Liver (tissue), 3 donors: ENCODE measurements at regions not wholly inside any gene's neighbourhood (a gene's known extent, or its start where the extent isn't known, plus 50 kb on each side); places are given as distances from the start of the nearest gene placed in this dataset.

Experiments
- CTCF ChIP-seq: fragments of 150-350 bp; IDR thresholded peaks from 2 replicates; pipeline ENCODE4 v1.5.1; 2017; ENCODE audit warnings: improper control_type of control experiment, low read depth, low read length; ENCODE audit not compliant: missing input control
- HNF4A ChIP-seq, 2 donors: conservative IDR thresholded peaks; 2 replicates each; pipeline ENCODE4 v1.6.1; 2016; ENCODE audit warnings: antibody characterized with exemption in 2 of 2, mild to moderate bottlenecking in 2 of 2
- RAD21 ChIP-seq, 2 donors: IDR thresholded peaks; 2 replicates each; pipeline ENCODE4 v1.6.1; 2016; ENCODE audit warnings: antibody characterized with exemption in 2 of 2, mild to moderate bottlenecking in 2 of 2
- REST ChIP-seq: IDR thresholded peaks from 2 replicates; pipeline ENCODE4 v1.6.1; 2016; ENCODE audit warnings: antibody characterized with exemption, mild to moderate bottlenecking
- SP1 ChIP-seq: IDR thresholded peaks from 2 replicates; pipeline ENCODE4 v1.6.1; 2018; ENCODE audit warnings: antibody characterized with exemption, mild to moderate bottlenecking
- TAF1 ChIP-seq: conservative IDR thresholded peaks from 2 replicates; pipeline ENCODE4 v1.6.1; 2016; ENCODE audit warnings: antibody characterized with exemption, mild to moderate bottlenecking
- donor health status: healthy.
- donor health status: healthy.

- TF ChIP-seq RAD21 (IDR thresholded peaks at IDR 0.05): no peak
- TF ChIP-seq CTCF: no peak
- TF ChIP-seq REST: no peak
- TF ChIP-seq TAF1: no peak
- TF ChIP-seq HNF4A (conservative IDR thresholded peaks at IDR 0.05): no peak
- TF ChIP-seq SP1: no peak
These were observed 130.3 kb upstream of the C21orf91 start for GRCh38 chr21:17949421-17949820.
